ENCODE measurements at regions not wholly inside any gene's neighbourhood (a gene's known extent, or its start where the extent isn't known, plus 50 kb on each side); places are given as distances from the start of the nearest gene placed in this dataset.

DNA sequence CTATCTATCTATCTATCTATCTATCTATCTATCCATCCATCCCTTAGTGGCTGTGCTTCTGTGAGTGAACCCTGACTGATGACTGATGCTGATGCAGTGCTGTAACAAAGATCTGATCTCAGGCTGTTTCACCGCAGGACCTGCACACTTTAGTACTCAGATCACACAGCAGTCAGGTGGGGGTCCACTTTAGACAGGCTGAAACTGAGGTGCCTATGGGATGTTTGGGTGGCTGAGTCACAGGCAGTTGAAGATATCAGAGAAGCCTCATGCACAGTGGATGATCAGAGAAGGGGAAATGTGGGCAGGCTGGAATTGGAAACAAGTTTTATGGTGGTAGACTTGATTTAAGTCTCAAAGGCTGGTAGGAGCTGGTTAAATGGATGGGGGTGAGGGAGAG lies 156.4 kb downstream of the INSIG2 start:
- Histone ChIP-seq H3K27ac (ENCODE audit: low read depth in 1 of 2, low read length in 2 of 2) (no peak overlapping the region), H3K36me3 (ENCODE audit: insufficient read depth, low read length) (no peaks in the 10 kb centered on the region), H3K27me3 (ENCODE audit: control insufficient read depth in 1 of 2, insufficient read depth in 2 of 2, low read length in 2 of 2) (peaks cover 0 to 5% of the 10 kb centered on the region in 2 experiments), H3K4me3 (ENCODE audit: low read length) (no peak overlapping the region), H3K9me3 (ENCODE audit: control insufficient read depth in 1 of 2, insufficient read depth in 1 of 2, low read length in 2 of 2) (no peaks in the 10 kb centered on the region), H3K4me1 (ENCODE audit: insufficient read depth, low read length) (no peaks in the 10 kb centered on the region)
- ChIA-PET CTCF (no interaction called here), POLR2A (no interaction called here)
- DNase-seq (no peak), ATAC-seq (ENCODE audit: poor library complexity) (no peak)
- TF ChIP-seq, protein P1, sequence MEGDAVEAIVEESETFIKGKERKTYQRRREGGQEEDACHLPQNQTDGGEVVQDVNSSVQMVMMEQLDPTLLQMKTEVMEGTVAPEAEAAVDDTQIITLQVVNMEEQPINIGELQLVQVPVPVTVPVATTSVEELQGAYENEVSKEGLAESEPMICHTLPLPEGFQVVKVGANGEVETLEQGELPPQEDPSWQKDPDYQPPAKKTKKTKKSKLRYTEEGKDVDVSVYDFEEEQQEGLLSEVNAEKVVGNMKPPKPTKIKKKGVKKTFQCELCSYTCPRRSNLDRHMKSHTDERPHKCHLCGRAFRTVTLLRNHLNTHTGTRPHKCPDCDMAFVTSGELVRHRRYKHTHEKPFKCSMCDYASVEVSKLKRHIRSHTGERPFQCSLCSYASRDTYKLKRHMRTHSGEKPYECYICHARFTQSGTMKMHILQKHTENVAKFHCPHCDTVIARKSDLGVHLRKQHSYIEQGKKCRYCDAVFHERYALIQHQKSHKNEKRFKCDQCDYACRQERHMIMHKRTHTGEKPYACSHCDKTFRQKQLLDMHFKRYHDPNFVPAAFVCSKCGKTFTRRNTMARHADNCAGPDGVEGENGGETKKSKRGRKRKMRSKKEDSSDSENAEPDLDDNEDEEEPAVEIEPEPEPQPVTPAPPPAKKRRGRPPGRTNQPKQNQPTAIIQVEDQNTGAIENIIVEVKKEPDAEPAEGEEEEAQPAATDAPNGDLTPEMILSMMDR (IDR thresholded peaks at IDR 0.05), result no peak
- H3K36me3 Mint-ChIP-seq (ENCODE audit: low read depth), result no peaks in the 10 kb centered on the region
- no peaks in the 10 kb centered on the region for H3K4me1 Mint-ChIP-seq (ENCODE audit: low read depth)
- peaks cover 32% of the 10 kb centered on the region for H3K27me3 Mint-ChIP-seq
- intact Hi-C loops (cut with DNase I, micrococcal nuclease), result no loop called here
- no peaks in the 10 kb centered on the region for H3K9me3 Mint-ChIP-seq
- H3K4me3 Mint-ChIP-seq, result no peak overlapping the region
- H3K27ac Mint-ChIP-seq, result no peak overlapping the region

DNA sequence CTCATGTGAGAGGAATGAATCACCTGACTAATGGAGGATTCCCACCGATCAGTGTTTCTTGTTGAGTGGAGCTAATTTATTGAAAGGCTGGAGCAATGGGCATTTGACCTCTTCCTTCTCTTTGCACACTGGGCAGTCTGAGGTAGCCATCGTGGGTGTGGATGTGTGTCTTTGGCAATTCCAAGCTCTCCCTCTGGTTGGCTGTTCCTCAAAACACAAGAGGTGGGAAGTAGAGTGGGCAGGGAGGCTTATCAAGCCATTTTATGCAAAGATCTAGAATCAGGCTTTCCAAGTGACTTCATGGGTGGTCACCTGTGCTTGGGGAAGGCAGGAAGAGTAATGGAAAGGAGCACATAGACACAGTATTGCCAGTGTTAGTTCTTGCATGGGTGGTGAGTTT lies 154.8 kb downstream of the INSIG2 start:
- Mint-ChIP-seq H3K4me3 (no peak overlapping the region), H3K4me1 (ENCODE audit: low read depth) (no peaks in the 10 kb centered on the region), H3K27me3 (peaks cover 36% of the 10 kb centered on the region), H3K27ac (no peak overlapping the region), H3K36me3 (ENCODE audit: low read depth) (no peaks in the 10 kb centered on the region), H3K9me3 (peaks cover 5% of the 10 kb centered on the region)
- ATAC-seq (ENCODE audit: poor library complexity) (no peak), DNase-seq (no peak)
- Histone ChIP-seq H3K9me3 (ENCODE audit: control insufficient read depth in 1 of 2, insufficient read depth in 1 of 2, low read length in 2 of 2) (no peaks in the 10 kb centered on the region), H3K4me3 (ENCODE audit: low read length) (no peak overlapping the region), H3K27ac (ENCODE audit: low read depth in 1 of 2, low read length in 2 of 2) (no peak overlapping the region), H3K36me3 (ENCODE audit: insufficient read depth, low read length) (no peaks in the 10 kb centered on the region), H3K4me1 (ENCODE audit: insufficient read depth, low read length) (no peaks in the 10 kb centered on the region), H3K27me3 (ENCODE audit: control insufficient read depth in 1 of 2, insufficient read depth in 2 of 2, low read length in 2 of 2) (peaks cover 0 to 5% of the 10 kb centered on the region in 2 experiments)
- POLR2A ChIA-PET, result no interaction called here
- TF ChIP-seq, protein P1 (IDR thresholded peaks at IDR 0.05), result no peak
- CTCF ChIA-PET, result no interaction called here
- intact Hi-C loops (cut with DNase I, micrococcal nuclease), result no loop called here

DNA sequence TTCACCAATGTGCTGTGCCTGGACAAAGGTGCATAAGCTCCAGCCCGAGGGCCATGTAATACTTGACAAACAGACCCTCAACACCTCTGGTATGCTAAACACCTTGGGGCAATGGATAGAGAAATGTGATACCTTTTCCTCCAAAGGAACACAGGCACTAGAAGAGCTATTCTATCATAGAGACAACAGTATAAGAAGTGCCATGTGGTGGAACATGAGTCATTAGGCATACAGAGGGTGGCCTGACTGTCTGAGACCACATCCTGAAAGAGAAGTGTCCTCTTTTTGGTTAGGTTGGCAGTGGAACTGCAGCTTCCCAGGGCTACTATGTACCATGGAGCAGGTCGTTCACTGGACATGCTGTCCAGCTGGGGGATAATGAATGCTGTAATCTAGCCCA lies 153.9 kb downstream of the INSIG2 start:
- Histone ChIP-seq H3K27ac (ENCODE audit: low read depth in 1 of 2, low read length in 2 of 2) (no peak overlapping the region), H3K4me1 (ENCODE audit: insufficient read depth, low read length) (no peaks in the 10 kb centered on the region), H3K4me3 (ENCODE audit: low read length) (no peak overlapping the region), H3K9me3 (ENCODE audit: control insufficient read depth in 1 of 2, insufficient read depth in 1 of 2, low read length in 2 of 2) (no peaks in the 10 kb centered on the region), H3K36me3 (ENCODE audit: insufficient read depth, low read length) (no peaks in the 10 kb centered on the region), H3K27me3 (ENCODE audit: control insufficient read depth in 1 of 2, insufficient read depth in 2 of 2, low read length in 2 of 2) (peaks cover 0 to 5% of the 10 kb centered on the region in 2 experiments)
- ChIA-PET CTCF (no interaction called here), POLR2A (no interaction called here)
- ATAC-seq (ENCODE audit: poor library complexity) (no peak), DNase-seq (no peak)
- peaks cover 41% of the 10 kb centered on the region for H3K27me3 Mint-ChIP-seq
- no peaks in the 10 kb centered on the region for H3K36me3 Mint-ChIP-seq (ENCODE audit: low read depth)
- H3K27ac Mint-ChIP-seq, result no peak overlapping the region
- no peaks in the 10 kb centered on the region for H3K4me1 Mint-ChIP-seq (ENCODE audit: low read depth)
- peaks cover 6% of the 10 kb centered on the region for H3K9me3 Mint-ChIP-seq
- intact Hi-C loops (cut with DNase I, micrococcal nuclease), result no loop called here
- TF ChIP-seq, protein P1 (IDR thresholded peaks at IDR 0.05), result no peak
- no peak overlapping the region for H3K4me3 Mint-ChIP-seq
